ENCODE measurements at regions not wholly inside any gene's neighbourhood (a gene's known extent, or its start where the extent isn't known, plus 50 kb on each side); places are given as distances from the start of the nearest gene placed in this dataset.
A peak's percentile ranks its signal among the peaks of the same experiment; 100 is the strongest.
"Not testable (repeated sequence)": the region's sequence is repeated elsewhere in the genome, so short reads cannot be mapped to it uniquely, and the experiment has no call there.

GRCh38 chr14:57150449-57150848 is 118.3 kb downstream of the EXOC5 start:
- no peak overlapping the region for H3K4me3 ChIP-seq
- 79% methylated on average over 5 of the region's 5 CpGs for WGBS (ENCODE audit: insufficient coverage, low coverage, low lambda C conversion rate, missing lambda C conversion rate)
- H3K27me3 ChIP-seq, result no peaks in the 10 kb centered on the region
- H3K4me1 ChIP-seq, result no peaks in the 10 kb centered on the region
- H3K27ac ChIP-seq, result no peak overlapping the region
- no peaks in the 10 kb centered on the region for H3K36me3 ChIP-seq
- DNase-seq (no peak), ATAC-seq (no peak)
- intact Hi-C loops (cut with DNase I), result no loop called here
- no peaks in the 10 kb centered on the region for H3K9me3 ChIP-seq
- no peak for TF ChIP-seq CTCF (IDR thresholded peaks at IDR 0.05)
- TF ChIP-seq POLR2A (IDR thresholded peaks at IDR 0.05), result no peak

- intact Hi-C loops (cut with DNase I), result no loop called here
- TF ChIP-seq POLR2A (IDR thresholded peaks at IDR 0.05) (no peak), CTCF (IDR thresholded peaks at IDR 0.05) (no peak)
- H3K4me1 ChIP-seq, result no peaks in the 10 kb centered on the region
- H3K27ac ChIP-seq, result no peak overlapping the region
- no peak overlapping the region for H3K4me3 ChIP-seq
- DNase-seq (no peak), ATAC-seq (no peak)
- H3K27me3 ChIP-seq, result no peaks in the 10 kb centered on the region
- H3K9me3 ChIP-seq, result no peaks in the 10 kb centered on the region
- WGBS (ENCODE audit: insufficient coverage, low coverage, low lambda C conversion rate, missing lambda C conversion rate), result 76% methylated on average over 5 of the region's 5 CpGs
- H3K36me3 ChIP-seq, result no peaks in the 10 kb centered on the region
Observed at GRCh38 chr14:57139173-57139572, 129.5 kb downstream of the EXOC5 start.

GRCh38 chr14:57136669-57137328 is 131.9 kb downstream of the EXOC5 start:
- intact Hi-C loops (cut with DNase I), result no loop called here
- Histone ChIP-seq H3K27ac (no peak overlapping the region), H3K36me3 (no peaks in the 10 kb centered on the region), H3K9me3 (no peaks in the 10 kb centered on the region), H3K4me1 (no peaks in the 10 kb centered on the region), H3K4me3 (no peak overlapping the region), H3K27me3 (no peaks in the 10 kb centered on the region)
- DNase-seq (peak; percentile 29 to 66 (median 55)), ATAC-seq (peak in 3 of 4 donors; percentile 45 to 71 (median 56))
- TF ChIP-seq POLR2A (IDR thresholded peaks at IDR 0.05) (no peak), CTCF (IDR thresholded peaks at IDR 0.05) (no peak)
- WGBS (ENCODE audit: insufficient coverage, low coverage, low lambda C conversion rate, missing lambda C conversion rate), result 46% methylated on average over 8 of the region's 10 CpGs

GRCh38 chr14:57127809-57128208 is 140.9 kb downstream of the EXOC5 start:
- WGBS (ENCODE audit: insufficient coverage, low coverage, low lambda C conversion rate, missing lambda C conversion rate), result 74% methylated on average over 6 of the region's 6 CpGs
- intact Hi-C loops (cut with DNase I); H3K9me3 ChIP-seq; DNase-seq; H3K27ac ChIP-seq; ATAC-seq; H3K4me1 ChIP-seq; H3K27me3 ChIP-seq; H3K36me3 ChIP-seq; H3K4me3 ChIP-seq: not testable (repeated sequence)

- ATAC-seq, result no peak
- intact Hi-C loops (cut with DNase I), result no loop called here
- WGBS (ENCODE audit: insufficient coverage, low coverage, low lambda C conversion rate, missing lambda C conversion rate), result 29% methylated on average over 3 of the region's 3 CpGs
- DNase-seq, result no peak
- Histone ChIP-seq H3K9me3 (no peaks in the 10 kb centered on the region), H3K27ac (no peak overlapping the region), H3K36me3 (no peaks in the 10 kb centered on the region), H3K4me3 (no peak overlapping the region), H3K4me1 (no peaks in the 10 kb centered on the region), H3K27me3 (no peaks in the 10 kb centered on the region)
- TF ChIP-seq POLR2A (IDR thresholded peaks at IDR 0.05) (no peak), CTCF (IDR thresholded peaks at IDR 0.05) (no peak)
Observed at GRCh38 chr14:57122129-57122528, 146.6 kb downstream of the EXOC5 start.

GRCh38 chr14:57112072-57112807 is 156.5 kb downstream of the EXOC5 start:
- H3K4me3 ChIP-seq, result peak overlapping the region in 1 of 3 donors; percentile 7
- DNase-seq; ATAC-seq; H3K36me3 ChIP-seq; H3K27me3 ChIP-seq; H3K4me1 ChIP-seq; H3K9me3 ChIP-seq; H3K27ac ChIP-seq; intact Hi-C loops (cut with DNase I): not testable (repeated sequence)
- 43% methylated on average over 6 of the region's 32 CpGs for whole genome bisulfite sequencing (ENCODE audit: insufficient coverage, low coverage, low lambda C conversion rate, missing lambda C conversion rate)

GRCh38 chr14:57110411-57110810 is 158.3 kb downstream of the EXOC5 start:
- H3K4me3 ChIP-seq; H3K27me3 ChIP-seq; H3K9me3 ChIP-seq; H3K4me1 ChIP-seq; DNase-seq; H3K27ac ChIP-seq; intact Hi-C loops (cut with DNase I); ATAC-seq; H3K36me3 ChIP-seq: not testable (repeated sequence)
- 81% methylated on average over 4 of the region's 4 CpGs for WGBS (ENCODE audit: insufficient coverage, low coverage, low lambda C conversion rate, missing lambda C conversion rate)

Data from right lobe of liver (tissue), 6 donors.